ENCODE measurements at regions not wholly inside any gene's neighbourhood (a gene's known extent, or its start where the extent isn't known, plus 50 kb on each side); places are given as distances from the start of the nearest gene placed in this dataset.

GRCh38 chr16:59369523-59369922 lies 635.4 kb upstream of the GOT2 start:
- no peak overlapping the region for H3K27ac ChIP-seq
- no peaks in the 10 kb centered on the region for H3K27me3 ChIP-seq
- 75 to 82% methylated on average over 5 of the region's 5 CpGs for WGBS, 2 donors
- TF ChIP-seq EP300 (IDR thresholded peaks at IDR 0.05) (no peak), CTCF (IDR thresholded peaks at IDR 0.05) (no peak), POLR2AphosphoS5 (IDR thresholded peaks at IDR 0.05) (no peak), POLR2A (IDR thresholded peaks at IDR 0.05) (no peak)
- DNase-seq (no peak), ATAC-seq (ENCODE audit: low FRiP score in 2 of 2) (no peak)
- no peaks in the 10 kb centered on the region for H3K4me1 ChIP-seq
- no peaks in the 10 kb centered on the region for H3K9me3 ChIP-seq
- H3K4me3 ChIP-seq = no peak overlapping the region
- H3K36me3 ChIP-seq = no peaks in the 10 kb centered on the region

GRCh38 chr16:59368586-59368985 lies 634.5 kb upstream of the GOT2 start:
- H3K9me3 ChIP-seq = no peaks in the 10 kb centered on the region
- no peaks in the 10 kb centered on the region for H3K4me1 ChIP-seq
- DNase-seq (no peak), ATAC-seq (ENCODE audit: low FRiP score in 2 of 2) (no peak)
- 81 to 88% methylated on average over 6 of the region's 6 CpGs for WGBS, 2 donors
- no peak overlapping the region for H3K4me3 ChIP-seq
- no peaks in the 10 kb centered on the region for H3K36me3 ChIP-seq
- H3K27me3 ChIP-seq = no peaks in the 10 kb centered on the region
- no peak overlapping the region for H3K27ac ChIP-seq
- TF ChIP-seq POLR2AphosphoS5 (IDR thresholded peaks at IDR 0.05) = no peak

GRCh38 chr16:59356709-59357108 lies 622.6 kb upstream of the GOT2 start:
- WGBS, 2 donors = 29 to 35% methylated on average over 1 of the region's 1 CpG
- DNase-seq (no peak), ATAC-seq (ENCODE audit: low FRiP score in 2 of 2) (no peak)
- no peaks in the 10 kb centered on the region for H3K36me3 ChIP-seq
- no peak overlapping the region for H3K4me3 ChIP-seq
- TF ChIP-seq CTCF (IDR thresholded peaks at IDR 0.05) = no peak
- no peaks in the 10 kb centered on the region for H3K4me1 ChIP-seq
- H3K27ac ChIP-seq = no peak overlapping the region
- H3K9me3 ChIP-seq = no peaks in the 10 kb centered on the region
- no peaks in the 10 kb centered on the region for H3K27me3 ChIP-seq

- DNase-seq (no peak), ATAC-seq (ENCODE audit: low FRiP score in 2 of 2) (no peak)
- WGBS, 2 donors = 65 to 66% methylated on average over 5 of the region's 5 CpGs
- no peaks in the 10 kb centered on the region for H3K9me3 ChIP-seq
- H3K4me1 ChIP-seq = no peaks in the 10 kb centered on the region
- H3K27me3 ChIP-seq = no peaks in the 10 kb centered on the region
- no peak overlapping the region for H3K4me3 ChIP-seq
- TF ChIP-seq POLR2AphosphoS5 (IDR thresholded peaks at IDR 0.05) = no peak
- H3K27ac ChIP-seq = no peak overlapping the region
- no peaks in the 10 kb centered on the region for H3K36me3 ChIP-seq
Observed at GRCh38 chr16:59356144-59356543, 622.0 kb upstream of the GOT2 start.

GRCh38 chr16:59355704-59356103 lies 621.6 kb upstream of the GOT2 start:
- WGBS, 2 donors = 67 to 80% methylated on average over 2 of the region's 2 CpGs
- TF ChIP-seq EP300 (IDR thresholded peaks at IDR 0.05) (no peak), POLR2AphosphoS5 (IDR thresholded peaks at IDR 0.05) (no peak), CTCF (IDR thresholded peaks at IDR 0.05) (no peak), POLR2A (IDR thresholded peaks at IDR 0.05) (no peak)

GRCh38 chr16:59351305-59351903 lies 617.3 kb upstream of the GOT2 start:
- ATAC-seq (ENCODE audit: low FRiP score in 2 of 2) = no peak

More at GRCh38 chr16:59355704-59356103, 621.6 kb upstream of the GOT2 start:
- H3K9me3 ChIP-seq = no peaks in the 10 kb centered on the region
- no peak overlapping the region for H3K4me3 ChIP-seq
- H3K36me3 ChIP-seq = no peaks in the 10 kb centered on the region
- H3K27ac ChIP-seq = no peak overlapping the region
- no peaks in the 10 kb centered on the region for H3K4me1 ChIP-seq
- no peak for DNase-seq
- no peak for ATAC-seq (ENCODE audit: low FRiP score in 2 of 2)
- H3K27me3 ChIP-seq = no peaks in the 10 kb centered on the region

More at GRCh38 chr16:59351305-59351903, 617.3 kb upstream of the GOT2 start:
- no peaks in the 10 kb centered on the region for H3K4me1 ChIP-seq
- no peak overlapping the region for H3K27ac ChIP-seq
- 89 to 92% methylated on average over 6 of the region's 6 CpGs for WGBS, 2 donors
- no peak overlapping the region for H3K4me3 ChIP-seq
- TF ChIP-seq CTCF (IDR thresholded peaks at IDR 0.05) = no peak
- TF ChIP-seq EP300 (IDR thresholded peaks at IDR 0.05) = no peak
- TF ChIP-seq POLR2AphosphoS5 (IDR thresholded peaks at IDR 0.05) = no peak
- no peak for TF ChIP-seq POLR2A (IDR thresholded peaks at IDR 0.05)
- no peak for DNase-seq
- H3K27me3 ChIP-seq = no peaks in the 10 kb centered on the region
- H3K9me3 ChIP-seq = no peaks in the 10 kb centered on the region
- no peaks in the 10 kb centered on the region for H3K36me3 ChIP-seq

Data from upper lobe of left lung (tissue), 6 donors.